ENCODE measurements at regions not wholly inside any gene's neighbourhood (a gene's known extent, or its start where the extent isn't known, plus 50 kb on each side); places are given as distances from the start of the nearest gene placed in this dataset.
"Not testable (repeated sequence)": the region's sequence is repeated elsewhere in the genome, so short reads cannot be mapped to it uniquely, and the experiment has no call there.

DNA sequence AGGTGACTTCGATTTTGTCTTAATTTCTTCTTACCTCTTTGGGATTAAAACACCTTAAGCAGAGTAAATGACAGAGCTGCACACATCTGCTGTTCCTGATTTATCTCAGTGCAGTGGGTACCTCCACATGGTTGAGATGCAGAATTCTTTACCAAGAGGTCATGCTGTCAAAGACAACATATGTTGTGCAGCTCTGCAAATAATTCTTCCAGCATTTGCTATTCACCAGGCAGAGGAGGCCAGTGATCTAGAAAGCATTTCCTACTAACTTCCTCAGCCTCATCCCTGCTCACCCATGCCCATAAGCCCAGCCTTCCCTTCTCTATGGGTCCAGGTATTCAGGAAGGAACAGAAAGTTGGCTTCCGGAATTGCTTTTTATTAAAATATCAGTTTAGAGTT lies 109.3 kb downstream of the THBS2 start:
- no peak for DNase-seq (ENCODE audit: low spot score)

DNA sequence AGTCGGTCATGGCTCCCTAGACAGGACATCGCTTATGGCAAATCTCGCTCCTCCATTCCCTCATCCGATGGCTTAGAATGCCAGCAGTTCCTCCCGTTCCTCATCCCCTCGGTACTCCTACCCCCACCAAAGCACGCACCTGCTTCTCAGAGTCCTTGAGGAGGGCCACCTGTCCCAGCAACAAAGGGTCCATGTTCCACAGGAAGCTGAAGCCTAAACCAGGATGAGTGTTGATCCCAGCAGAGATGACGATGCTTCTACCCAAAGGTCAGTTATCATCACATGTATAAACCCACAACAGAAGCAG lies 111.2 kb downstream of the THBS2 start:
- no peak for DNase-seq (ENCODE audit: low spot score)

DNA sequence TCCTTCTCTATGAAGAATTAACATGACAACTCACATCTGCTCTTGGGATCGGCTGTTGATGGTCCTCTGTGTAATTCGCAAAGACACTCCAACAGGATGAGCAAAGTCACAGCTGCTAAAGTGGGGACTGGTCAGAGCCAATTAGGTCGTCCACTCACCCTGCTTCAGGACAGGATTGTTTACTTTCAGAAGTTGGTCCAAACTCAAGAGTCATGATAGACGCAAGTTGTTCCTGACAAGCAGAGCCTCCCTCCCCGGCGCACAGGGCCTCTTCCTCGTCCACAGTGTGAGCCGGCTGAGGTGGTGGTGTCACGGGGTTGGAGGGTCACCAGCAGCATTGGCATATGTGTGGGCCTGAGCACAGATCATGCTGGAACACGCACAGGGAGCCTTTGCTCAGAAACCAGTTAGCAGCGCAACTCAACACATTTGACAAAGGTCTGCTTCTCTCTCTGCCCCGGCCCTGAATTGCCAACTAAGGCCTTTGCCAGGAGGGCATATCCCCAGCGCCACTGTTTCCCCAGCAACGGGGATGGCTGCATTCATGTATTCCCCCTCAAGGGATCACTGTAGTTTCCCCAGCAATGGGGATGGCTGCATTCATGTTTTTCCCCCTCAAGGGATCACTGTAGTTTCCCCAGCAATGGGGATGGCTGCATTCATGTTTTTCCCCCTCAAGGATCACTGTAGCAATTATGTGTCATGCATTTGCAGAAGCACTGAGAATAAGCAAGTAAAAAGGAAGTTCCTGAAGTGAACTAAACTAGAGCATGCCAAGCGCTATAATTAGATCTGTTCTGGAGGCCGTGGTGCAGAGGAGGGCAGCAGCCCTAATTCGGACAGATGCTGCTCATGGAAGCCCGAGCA lies 111.7 kb downstream of the THBS2 start:
- DNase-seq (ENCODE audit: low spot score) = no peak

- no peak for DNase-seq (ENCODE audit: low spot score)
Observed at GRCh38 chr6:169140986-169141495, 112.6 kb downstream of the THBS2 start.

DNA sequence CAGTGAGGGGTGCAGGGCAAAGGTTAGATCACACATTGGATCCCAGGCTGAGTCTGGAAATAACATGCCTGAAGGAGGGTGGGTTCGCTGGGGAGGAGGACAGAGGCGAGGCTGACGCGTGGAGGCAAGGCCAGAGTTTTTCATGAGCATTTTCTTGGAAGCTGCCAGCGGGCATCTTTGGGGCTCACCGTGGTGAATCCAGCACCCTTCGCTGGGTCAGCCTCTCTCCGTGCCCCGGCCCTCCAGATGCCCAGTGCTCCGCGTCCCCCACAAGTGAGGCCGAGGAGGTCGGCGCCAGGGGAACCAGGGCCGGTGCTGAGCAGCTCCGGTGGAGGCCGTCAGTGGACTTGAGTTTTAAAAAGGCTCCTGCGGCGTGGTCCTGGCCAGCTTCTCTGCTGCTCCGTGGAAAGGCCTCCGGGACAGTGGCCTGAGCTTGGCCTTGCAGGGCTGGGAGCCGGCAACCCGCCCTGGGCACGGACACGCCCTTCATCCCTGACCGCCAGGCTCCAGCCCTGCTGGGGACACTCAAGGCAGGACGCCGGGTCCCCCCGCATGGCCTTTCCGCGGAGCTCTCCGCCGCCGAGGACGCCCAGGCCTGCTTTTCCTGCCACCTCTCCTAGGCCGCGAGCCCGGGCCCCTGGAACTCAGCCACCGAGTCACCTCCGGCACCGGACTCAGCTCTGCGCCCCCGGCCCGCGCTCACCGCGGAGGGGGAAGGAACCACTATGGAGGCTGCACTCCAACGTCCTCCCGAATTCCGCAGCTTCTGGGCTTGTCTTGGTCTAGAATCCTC lies 114.3 kb downstream of the THBS2 start:
- no peak for DNase-seq (ENCODE audit: low spot score)

DNA sequence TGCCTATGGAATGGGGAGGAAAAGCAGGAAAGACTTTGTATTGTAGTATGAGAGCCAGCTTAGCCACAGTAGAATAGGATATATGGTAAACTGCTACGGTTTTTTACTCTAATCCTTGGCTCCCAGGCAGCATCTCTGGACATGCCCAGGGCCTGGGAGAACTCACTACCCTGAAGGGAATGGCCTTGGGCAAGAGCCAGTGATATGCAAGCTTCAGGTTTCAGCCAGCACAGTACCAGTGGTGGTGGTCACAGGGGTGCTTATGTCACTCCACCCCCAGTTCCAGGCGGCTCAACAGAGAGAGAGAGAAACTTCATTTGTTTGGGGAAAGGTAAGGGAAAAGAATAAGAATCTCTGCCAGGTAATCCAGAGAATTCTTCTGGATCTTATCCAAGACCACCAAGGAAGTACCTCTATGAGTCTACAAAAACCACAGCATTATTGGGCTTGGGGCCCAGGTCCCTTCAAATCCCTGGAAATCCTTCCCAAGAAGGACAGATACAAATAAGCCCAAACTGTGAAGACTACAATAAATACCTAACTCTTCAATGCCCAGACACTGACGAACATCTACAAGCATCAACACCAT lies 121.2 kb downstream of the THBS2 start:
- no peak for DNase-seq (ENCODE audit: low spot score)

DNA sequence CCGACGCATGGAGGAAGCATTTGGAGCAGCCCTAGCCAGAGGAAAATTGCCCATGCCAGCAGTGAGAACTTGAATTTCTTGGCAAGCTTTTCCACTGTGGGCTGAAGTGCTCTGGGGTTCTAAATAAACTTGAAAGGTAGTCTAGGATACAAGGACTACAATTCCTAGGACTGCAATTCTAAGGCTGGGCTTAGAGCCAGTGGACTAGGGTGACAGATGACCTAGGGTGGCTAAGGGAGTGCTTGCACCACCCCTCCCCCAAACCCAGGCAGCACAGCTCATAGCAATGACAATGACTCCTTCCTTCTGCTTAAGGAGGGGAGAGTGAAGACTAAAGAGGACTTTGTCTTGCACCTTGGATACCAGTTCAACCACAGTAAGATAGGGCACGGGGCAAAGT lies 122.3 kb downstream of the THBS2 start:
- no peak for DNase-seq (ENCODE audit: low spot score)

DNA sequence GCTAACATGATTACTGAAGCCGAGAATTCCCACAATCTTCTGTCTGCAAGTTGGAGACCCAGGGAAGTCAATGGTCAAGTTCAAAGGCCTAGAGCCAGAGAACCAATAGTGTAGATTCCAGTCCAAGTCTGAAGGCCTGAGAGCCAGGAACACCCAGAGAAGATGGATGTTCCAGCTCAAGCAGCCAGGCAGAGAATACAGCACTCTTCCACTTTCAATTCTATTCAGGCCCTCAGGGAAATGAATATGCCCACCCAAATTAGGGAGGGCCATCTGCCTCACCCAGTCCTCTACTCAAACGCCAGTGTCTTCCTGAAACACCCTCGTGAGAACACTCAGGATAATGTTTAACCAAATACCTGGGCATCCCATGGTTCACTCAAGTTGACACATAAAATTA lies 123.5 kb downstream of the THBS2 start:
- DNase-seq (ENCODE audit: low spot score) = no peak

DNA sequence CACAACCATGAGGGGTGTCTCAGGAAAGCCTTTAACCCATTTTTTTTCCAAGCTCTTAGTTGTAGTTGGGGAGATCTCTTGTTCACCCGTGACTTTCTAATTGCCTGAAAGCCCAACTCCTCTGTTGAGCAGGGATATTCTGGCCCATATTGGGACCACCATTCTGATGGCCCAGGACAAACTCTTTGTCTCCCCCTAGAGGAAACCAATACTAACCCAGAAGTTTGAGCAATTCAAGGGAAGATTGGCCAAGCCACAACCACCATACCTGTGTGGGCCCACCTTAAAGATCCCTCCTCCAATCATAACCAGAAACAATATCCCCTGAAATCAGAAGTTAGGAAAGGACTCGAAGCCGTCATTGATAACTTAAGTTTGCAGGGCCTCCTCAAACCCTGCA lies 132.6 kb downstream of the THBS2 start:
- DNase-seq (ENCODE audit: low spot score) = no peak

DNA sequence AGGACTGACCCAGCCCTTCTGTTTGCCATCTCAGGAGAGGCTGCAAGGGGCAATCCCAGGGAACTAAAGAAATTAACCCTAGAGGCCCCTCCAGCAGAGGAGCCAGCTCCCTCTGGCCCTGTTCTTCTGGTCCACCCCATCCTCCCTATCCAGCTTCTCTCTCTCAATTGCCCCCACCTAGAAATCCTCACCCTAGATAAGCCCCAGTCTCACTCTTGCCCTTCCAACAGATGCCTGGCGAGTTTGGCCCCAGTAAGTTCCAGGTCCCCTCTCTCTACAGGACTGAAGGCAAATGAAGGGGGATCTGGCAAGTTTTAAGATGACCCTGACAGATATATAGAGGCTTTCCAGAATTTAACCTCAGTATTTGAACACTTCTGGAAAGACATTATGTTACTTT lies 134.0 kb downstream of the THBS2 start:
- no peak for DNase-seq (ENCODE audit: low spot score)

GRCh38 chr6:169118346-169118830 lies 135.3 kb downstream of the THBS2 start:
- DNase-seq (ENCODE audit: low spot score) = no peak

- DNase-seq (ENCODE audit: low spot score) = no peak
Observed at GRCh38 chr6:169117663-169118062, 136.0 kb downstream of the THBS2 start.

- DNase-seq (ENCODE audit: low spot score) = no peak
Observed at GRCh38 chr6:169115632-169116031, 138.0 kb downstream of the THBS2 start.

- DNase-seq (ENCODE audit: low spot score) = not testable (repeated sequence)
Observed at GRCh38 chr6:169114632-169115031, 139.0 kb downstream of the THBS2 start.

- no peak for DNase-seq (ENCODE audit: low spot score)
Observed at GRCh38 chr6:169112483-169113320, 140.9 kb downstream of the THBS2 start.

GRCh38 chr6:169111203-169111602 lies 142.4 kb downstream of the THBS2 start:
- no peak for DNase-seq (ENCODE audit: low spot score)

DNA sequence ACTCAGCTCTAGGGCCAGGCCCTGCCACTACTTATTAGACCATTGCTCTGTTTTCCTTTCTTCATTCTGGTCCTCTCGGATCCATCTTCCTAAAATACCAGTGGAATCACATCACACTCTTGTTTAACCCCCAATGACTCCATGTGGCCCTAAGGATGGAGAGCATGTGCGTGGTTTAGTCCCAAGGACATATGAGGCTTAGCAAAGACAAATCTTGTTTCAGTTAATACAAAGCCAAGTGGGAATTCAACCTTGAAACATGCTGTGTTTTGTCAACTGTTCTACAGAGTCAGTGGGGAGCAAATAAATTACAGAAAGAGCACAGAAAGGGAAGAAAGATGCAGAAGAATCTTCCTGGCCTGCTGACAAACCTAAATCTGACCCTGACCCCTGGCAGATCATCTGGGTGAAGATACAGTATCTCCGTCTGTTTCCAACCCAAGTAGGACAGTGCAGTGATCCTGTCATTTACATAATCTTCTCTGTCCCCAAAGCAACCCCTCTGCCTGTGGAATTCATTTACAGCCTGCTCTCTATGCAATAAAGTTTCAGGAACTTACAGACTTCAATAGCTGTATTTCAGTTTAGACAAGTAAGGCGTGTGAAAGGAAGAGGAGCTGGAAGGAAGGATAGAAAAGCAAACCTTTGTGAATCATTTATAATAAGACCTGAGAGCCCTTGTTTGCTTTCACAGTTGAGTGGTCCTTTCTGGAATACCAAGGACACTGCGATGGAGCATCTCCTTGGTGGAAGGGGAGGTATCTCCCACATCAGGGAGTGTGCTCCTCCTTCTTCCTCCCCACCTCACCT lies 144.0 kb downstream of the THBS2 start:
- DNase-seq (ENCODE audit: low spot score) = no peak

DNA sequence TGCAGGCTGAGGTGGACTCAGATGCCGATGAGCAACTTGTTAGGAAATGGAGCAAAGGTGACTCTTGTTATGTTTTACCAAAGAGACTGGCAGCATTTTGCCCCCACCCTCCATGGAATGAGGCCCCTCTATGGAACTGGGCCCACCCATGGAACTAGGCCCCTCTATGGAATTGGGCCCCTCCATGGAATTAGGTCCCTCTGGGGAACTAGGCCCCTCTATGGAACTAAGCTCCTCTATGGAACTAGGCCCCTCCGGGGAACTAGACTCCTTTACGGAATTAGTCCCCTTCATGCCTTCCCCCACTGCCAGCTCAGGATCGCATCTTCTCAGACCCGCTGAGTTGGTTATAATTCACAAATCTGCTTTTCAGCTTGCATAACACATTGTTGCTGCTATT lies 144.9 kb downstream of the THBS2 start:
- no peak for DNase-seq (ENCODE audit: low spot score)

GRCh38 chr6:169106176-169106575 lies 147.5 kb downstream of the THBS2 start:
- DNase-seq (ENCODE audit: low spot score) = no peak

DNA sequence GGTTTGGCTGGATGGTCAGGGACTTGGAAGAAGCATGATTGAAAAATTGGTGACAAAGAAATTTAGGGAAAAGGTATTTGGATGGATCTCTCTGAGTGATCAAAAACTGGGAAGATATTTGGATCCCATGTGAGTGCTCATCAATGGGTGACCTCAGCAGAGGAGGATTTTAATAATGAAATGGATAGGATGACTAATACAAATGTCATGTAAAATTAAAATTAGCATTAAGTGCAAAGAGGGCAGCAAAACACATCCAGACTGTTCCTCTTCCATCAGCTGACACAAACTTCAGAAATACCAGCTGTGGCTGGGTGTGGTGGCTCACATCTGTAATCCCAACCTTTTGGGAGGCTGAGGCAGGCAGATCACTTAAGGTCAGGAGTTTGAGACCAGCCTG lies 151.7 kb downstream of the THBS2 start:
- DNase-seq (ENCODE audit: low spot score) = no peak
